OCI-LY3 (cell line): ENCODE measurements at regions not wholly inside any gene's neighbourhood (a gene's known extent, or its start where the extent isn't known, plus 50 kb on each side); places are given as distances from the start of the nearest gene placed in this dataset.

Experiments
- EZH2phosphoT487 ChIP-seq: fragments of 200-600 bp; shearing (Covaris generic); IDR thresholded peaks from 2 replicates; pipeline ENCODE4 v1.6.1; 2018; ENCODE audit warnings: antibody characterized with exemption, mixed run types, low read depth
- TF ChIP-seq, protein P1 (sequence below): fragments of 200-600, 300-600 bp; sonication (generic); IDR thresholded peaks from 2 replicates; pipeline ENCODE4 v1.5.1; 2014; ENCODE audit warnings: antibody characterized with exemption, low read length, low read depth

DNA sequence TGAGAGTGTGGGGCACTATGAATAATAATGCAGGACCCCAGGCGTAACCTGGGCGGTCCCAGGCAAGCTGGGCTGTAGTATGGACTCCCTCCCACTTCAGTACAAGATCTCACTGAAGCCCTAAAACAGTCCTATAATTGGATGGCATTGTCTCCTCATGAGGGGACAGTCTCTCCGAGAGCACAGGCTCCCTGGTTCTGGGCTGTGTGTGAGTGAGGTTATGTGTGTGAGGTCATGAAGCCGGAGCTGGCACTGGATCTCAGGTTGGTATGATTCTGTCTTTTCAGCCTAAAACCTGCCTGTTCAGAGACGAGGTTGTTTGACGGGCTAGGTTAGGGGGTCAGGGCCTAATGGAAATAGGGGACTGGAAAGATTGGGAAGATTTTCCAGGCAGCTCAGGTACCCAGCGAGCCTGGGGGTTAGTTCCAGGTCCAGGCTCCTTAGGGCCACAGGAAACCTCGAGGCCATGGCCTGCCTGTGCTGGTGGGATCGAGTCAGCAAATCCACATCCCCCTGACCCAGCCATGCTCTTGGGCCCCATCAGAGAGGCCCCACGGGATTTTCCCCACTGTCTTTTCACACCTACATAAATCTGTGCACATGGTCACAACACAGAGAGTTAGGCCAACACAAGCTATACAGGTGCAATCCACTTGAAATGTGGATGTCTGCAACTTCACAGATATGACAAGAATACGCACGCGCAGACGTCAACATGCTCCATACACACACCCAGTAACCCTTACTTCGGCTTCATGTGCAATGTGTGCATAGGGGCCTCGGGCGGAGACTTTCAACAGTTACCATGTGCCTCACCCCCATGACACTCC is 94.8 kb downstream of the INHBB start:
- TF ChIP-seq, protein P1, sequence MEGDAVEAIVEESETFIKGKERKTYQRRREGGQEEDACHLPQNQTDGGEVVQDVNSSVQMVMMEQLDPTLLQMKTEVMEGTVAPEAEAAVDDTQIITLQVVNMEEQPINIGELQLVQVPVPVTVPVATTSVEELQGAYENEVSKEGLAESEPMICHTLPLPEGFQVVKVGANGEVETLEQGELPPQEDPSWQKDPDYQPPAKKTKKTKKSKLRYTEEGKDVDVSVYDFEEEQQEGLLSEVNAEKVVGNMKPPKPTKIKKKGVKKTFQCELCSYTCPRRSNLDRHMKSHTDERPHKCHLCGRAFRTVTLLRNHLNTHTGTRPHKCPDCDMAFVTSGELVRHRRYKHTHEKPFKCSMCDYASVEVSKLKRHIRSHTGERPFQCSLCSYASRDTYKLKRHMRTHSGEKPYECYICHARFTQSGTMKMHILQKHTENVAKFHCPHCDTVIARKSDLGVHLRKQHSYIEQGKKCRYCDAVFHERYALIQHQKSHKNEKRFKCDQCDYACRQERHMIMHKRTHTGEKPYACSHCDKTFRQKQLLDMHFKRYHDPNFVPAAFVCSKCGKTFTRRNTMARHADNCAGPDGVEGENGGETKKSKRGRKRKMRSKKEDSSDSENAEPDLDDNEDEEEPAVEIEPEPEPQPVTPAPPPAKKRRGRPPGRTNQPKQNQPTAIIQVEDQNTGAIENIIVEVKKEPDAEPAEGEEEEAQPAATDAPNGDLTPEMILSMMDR: no peak
- TF ChIP-seq EZH2phosphoT487: no peak
